CD8-positive, alpha-beta memory T cell (primary cell): ENCODE measurements at regions not wholly inside any gene's neighbourhood (a gene's known extent, or its start where the extent isn't known, plus 50 kb on each side); places are given as distances from the start of the nearest gene placed in this dataset.

Source experiments
- CTCF ChIA-PET: fragments of 350-600 bp; sonication (Branson Sonifier 250); formaldehyde crosslinking; loops from one replicate; lab custom pipeline; 2021; ENCODE audit warnings: antibody characterized with exemption; lab: Charles Lee
- POLR2A ChIA-PET: fragments of 350-600 bp; sonication (Branson Sonifier 250); formaldehyde crosslinking; loops from one replicate; lab custom pipeline; 2021; ENCODE audit warnings: antibody characterized with exemption; lab: Charles Lee
- DNase-seq, 5 donors: peaks; one replicate each; pipeline versions ENCODE4 v3.0.0 to v3.0.0-alpha.2; 2020 to 2022; ENCODE audit warnings: mixed read lengths in 1 of 5
- H3K27ac ChIP-seq: one replicate; pipeline ENCODE4 v1.7.0; 2013; ENCODE audit warnings: low read depth, mild to moderate bottlenecking, low read length, moderate library complexity
- H3K27me3 ChIP-seq: 2 replicates; pipeline ENCODE4 v1.7.0; 2013; ENCODE audit warnings: low read length, mild to moderate bottlenecking; ENCODE audit not compliant: insufficient read depth, poor library complexity, severe bottlenecking
- H3K36me3 ChIP-seq: 2 replicates; pipeline ENCODE4 v1.7.0; 2013; ENCODE audit warnings: mild to moderate bottlenecking, low read length, moderate library complexity; ENCODE audit not compliant: insufficient read depth
- H3K4me1 ChIP-seq: 2 replicates; pipeline ENCODE4 v1.7.0; 2013; ENCODE audit warnings: mild to moderate bottlenecking, low read length, moderate library complexity; ENCODE audit not compliant: insufficient read depth
- H3K4me3 ChIP-seq: 2 replicates; pipeline ENCODE4 v1.7.0; 2013; ENCODE audit warnings: mild to moderate bottlenecking, low read length
- H3K9me3 ChIP-seq: 2 replicates; pipeline ENCODE4 v1.7.0; 2013; ENCODE audit warnings: mild to moderate bottlenecking, low read length
- H3K27ac Mint-ChIP-seq, 8 donors: one replicate each; pipeline ENCODE4 v1.8.0; 2020 to 2021; ENCODE audit warnings: mixed read lengths in 8 of 8, mild to moderate bottlenecking in 6 of 8, inconsistent platforms in 3 of 8, moderate library complexity in 3 of 8
- H3K27me3 Mint-ChIP-seq, 2 donors: one replicate each; pipeline ENCODE4 v1.8.0; 2020 to 2021; ENCODE audit warnings: mixed read lengths in 2 of 2, mild to moderate bottlenecking in 1 of 2, moderate library complexity in 1 of 2
- H3K36me3 Mint-ChIP-seq, 3 donors: one replicate each; pipeline ENCODE4 v1.8.0; 2020 to 2021; ENCODE audit warnings: mixed read lengths in 3 of 3, inconsistent platforms in 1 of 3, mild to moderate bottlenecking in 1 of 3
- H3K4me1 Mint-ChIP-seq, 3 donors: one replicate each; pipeline ENCODE4 v1.8.0; 2020 to 2021; ENCODE audit warnings: mixed read lengths in 3 of 3, inconsistent platforms in 1 of 3, mild to moderate bottlenecking in 1 of 3
- H3K4me3 Mint-ChIP-seq, 7 donors: one replicate each; pipeline ENCODE4 v1.8.0; 2020 to 2021; ENCODE audit warnings: mixed read lengths in 7 of 7, mild to moderate bottlenecking in 6 of 7, moderate library complexity in 4 of 7, inconsistent platforms in 2 of 7
- H3K9me3 Mint-ChIP-seq, 5 donors: one replicate each; pipeline ENCODE4 v1.8.0; 2020 to 2022; ENCODE audit warnings: mixed read lengths in 5 of 5, mild to moderate bottlenecking in 3 of 5, moderate library complexity in 2 of 5, inconsistent platforms in 1 of 5

DNA sequence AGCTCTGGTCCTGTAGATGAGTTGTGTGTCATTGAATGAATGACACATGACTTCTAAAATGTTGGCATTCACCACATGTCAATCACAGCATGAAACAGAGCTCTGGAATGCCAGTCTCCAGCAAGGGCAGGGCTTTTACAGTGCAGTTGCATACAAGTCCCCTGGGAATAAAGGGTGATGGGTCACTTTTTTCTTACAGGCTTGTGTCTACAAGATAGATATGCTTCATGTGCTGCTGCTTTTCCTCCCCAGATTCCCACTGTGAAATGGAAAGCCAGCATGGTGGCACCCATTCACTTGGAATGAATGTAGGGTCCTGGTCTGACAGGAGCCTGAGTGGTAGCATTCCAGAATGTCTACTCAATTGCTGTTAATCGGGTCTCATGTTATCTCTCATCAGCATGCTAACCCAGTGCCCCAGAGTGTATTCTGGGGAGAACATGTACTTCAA, 159.1 kb upstream of the KIT start:
- no peaks in the 10 kb centered on the region for H3K36me3 Mint-ChIP-seq
- H3K27me3 Mint-ChIP-seq: peaks cover 0 to 3% of the 10 kb centered on the region in 2 donors
- no peaks in the 10 kb centered on the region for H3K27me3 ChIP-seq
- no peaks in the 10 kb centered on the region for H3K9me3 ChIP-seq
- no peaks in the 10 kb centered on the region for H3K4me1 ChIP-seq
- no peaks in the 10 kb centered on the region for H3K4me1 Mint-ChIP-seq
- H3K9me3 Mint-ChIP-seq: peaks cover 0 to 2% (median 0%) of the 10 kb centered on the region in 5 donors
- ChIA-PET POLR2A (no interaction called here), CTCF (no interaction called here)
- DNase-seq: no peak
- no peak overlapping the region for H3K27ac Mint-ChIP-seq
- H3K4me3 Mint-ChIP-seq: no peak overlapping the region
- no peak overlapping the region for H3K27ac ChIP-seq
- H3K4me3 ChIP-seq: no peak overlapping the region
- H3K36me3 ChIP-seq: no peaks in the 10 kb centered on the region

DNA sequence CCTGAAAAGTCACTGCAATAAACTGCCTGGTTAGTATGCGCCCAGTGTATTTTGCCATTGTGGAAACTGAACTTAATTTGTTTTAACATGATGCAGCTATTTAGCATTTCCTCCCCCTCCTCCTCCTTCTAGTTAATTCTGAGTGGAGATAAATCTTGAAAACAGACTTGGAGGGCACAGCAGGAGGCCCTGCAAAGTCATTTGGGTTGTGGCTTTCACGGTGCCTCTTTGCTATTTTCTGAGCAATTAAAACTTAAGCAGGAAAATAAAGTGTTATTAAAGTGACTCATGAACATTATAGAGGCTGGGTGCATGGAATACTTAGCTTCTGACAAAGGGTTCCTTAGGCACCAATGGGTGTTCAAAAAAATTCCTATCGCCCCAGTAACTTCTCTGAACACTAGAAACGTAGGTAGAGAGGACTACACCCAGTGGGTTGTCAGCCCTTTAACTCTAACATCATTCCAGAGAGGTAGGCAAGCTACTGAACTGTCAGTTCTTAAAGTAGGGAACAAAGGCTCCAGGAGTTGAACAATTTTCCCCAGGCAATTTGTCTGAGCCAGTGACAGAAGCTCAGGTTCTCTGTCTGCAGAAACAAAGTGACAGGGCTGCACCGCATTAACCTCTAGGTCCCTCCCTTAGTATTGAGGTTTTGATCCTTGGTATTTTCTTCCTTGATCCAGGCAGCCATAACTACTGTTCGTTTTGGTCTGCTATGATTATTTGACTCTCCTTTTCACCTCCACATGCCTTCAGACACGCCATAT, 158.3 kb upstream of the KIT start:
- H3K9me3 ChIP-seq: no peaks in the 10 kb centered on the region
- Mint-ChIP-seq H3K4me1 (no peaks in the 10 kb centered on the region), H3K4me3 (no peak overlapping the region), H3K27me3 (peaks cover 0 to 3% of the 10 kb centered on the region in 2 donors), H3K9me3 (peaks cover 0 to 2% (median under 1%) of the 10 kb centered on the region in 5 donors), H3K36me3 (no peaks in the 10 kb centered on the region), H3K27ac (no peak overlapping the region)
- no peaks in the 10 kb centered on the region for H3K36me3 ChIP-seq
- no peaks in the 10 kb centered on the region for H3K27me3 ChIP-seq
- no peak overlapping the region for H3K4me3 ChIP-seq
- no peak overlapping the region for H3K27ac ChIP-seq
- no peak for DNase-seq
- ChIA-PET POLR2A (no interaction called here), CTCF (no interaction called here)
- H3K4me1 ChIP-seq: no peaks in the 10 kb centered on the region

DNA sequence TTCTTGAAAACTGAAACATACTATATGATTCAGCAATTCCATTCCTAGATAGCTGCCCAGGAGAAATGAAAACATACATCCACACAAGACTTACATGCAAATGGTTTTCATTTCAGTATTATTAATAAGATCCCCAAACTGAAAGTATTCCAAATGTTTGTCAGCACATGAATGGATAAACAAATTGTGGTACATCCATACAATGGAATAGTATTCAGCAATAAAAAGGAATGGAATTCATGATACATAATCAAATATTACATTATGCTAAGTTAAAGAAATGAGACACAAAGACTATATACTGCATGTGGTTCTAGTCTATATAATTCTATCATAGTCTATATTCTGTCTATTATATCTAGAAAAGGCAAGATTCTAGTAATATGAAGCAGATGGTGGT, 152.4 kb upstream of the KIT start:
- Mint-ChIP-seq H3K27me3 (peaks cover 0 to 4% of the 10 kb centered on the region in 2 donors), H3K27ac (no peak overlapping the region), H3K36me3 (peaks cover 0 to 3% (median 0%) of the 10 kb centered on the region in 3 donors), H3K9me3 (peaks cover 0 to 18% (median 6%) of the 10 kb centered on the region in 5 donors), H3K4me1 (no peaks in the 10 kb centered on the region), H3K4me3 (no peak overlapping the region)
- ChIA-PET CTCF (no interaction called here), POLR2A (no interaction called here)
- Histone ChIP-seq H3K4me1 (no peaks in the 10 kb centered on the region), H3K27ac (no peak overlapping the region), H3K27me3 (no peaks in the 10 kb centered on the region), H3K36me3 (no peaks in the 10 kb centered on the region), H3K4me3 (no peak overlapping the region), H3K9me3 (no peaks in the 10 kb centered on the region)
- no peak for DNase-seq

DNA sequence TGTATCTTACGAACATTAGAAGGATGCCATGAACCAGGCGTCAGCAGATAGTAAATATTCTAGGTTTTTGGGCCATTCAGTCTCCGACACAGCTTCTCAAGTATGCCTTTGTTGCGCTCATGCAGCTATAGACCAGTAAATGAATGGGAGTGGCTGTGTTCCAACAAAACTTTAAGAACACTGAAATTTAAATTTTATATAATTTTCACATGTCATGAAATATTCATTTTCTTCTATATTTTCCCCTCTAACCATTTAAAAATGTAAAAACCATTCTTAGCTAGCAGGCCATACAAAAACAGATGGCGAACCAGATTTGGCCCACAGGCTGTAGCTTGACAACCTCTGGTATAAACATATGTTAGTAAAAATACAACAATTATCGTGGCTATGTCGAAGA, 151.8 kb upstream of the KIT start:
- POLR2A ChIA-PET: no interaction called here
- DNase-seq: no peak

DNA sequence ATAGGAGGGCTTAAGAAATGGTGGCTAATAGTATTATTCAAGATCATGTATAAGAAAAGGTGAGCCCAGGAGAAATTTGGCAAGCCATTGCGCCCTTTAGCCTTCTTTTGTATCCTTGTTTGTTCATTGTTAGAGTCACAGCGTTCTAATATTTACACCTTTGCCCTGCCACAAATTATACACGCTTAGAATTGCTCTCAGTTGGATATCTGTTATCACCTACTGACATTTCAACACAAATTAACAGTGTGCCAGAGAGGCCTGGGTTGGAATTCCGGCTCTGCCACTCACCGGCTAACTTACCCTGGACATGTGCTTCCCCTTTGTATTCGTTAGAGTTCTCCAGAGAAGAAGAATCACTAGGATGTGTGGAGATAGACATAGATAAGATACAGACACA, 148.7 kb upstream of the KIT start:
- Histone ChIP-seq H3K9me3 (no peaks in the 10 kb centered on the region), H3K27ac (no peak overlapping the region), H3K4me1 (no peaks in the 10 kb centered on the region), H3K4me3 (no peak overlapping the region), H3K36me3 (no peaks in the 10 kb centered on the region), H3K27me3 (no peaks in the 10 kb centered on the region)
- no peak overlapping the region for H3K4me3 Mint-ChIP-seq
- DNase-seq: no peak
- no peak overlapping the region for H3K27ac Mint-ChIP-seq
- H3K27me3 Mint-ChIP-seq: peaks cover 0 to 4% of the 10 kb centered on the region in 2 donors
- ChIA-PET POLR2A (no interaction called here), CTCF (no interaction called here)
- no peaks in the 10 kb centered on the region for H3K4me1 Mint-ChIP-seq
- H3K9me3 Mint-ChIP-seq: peaks cover 0 to 18% (median 6%) of the 10 kb centered on the region in 5 donors
- peaks cover 0 to 3% (median 0%) of the 10 kb centered on the region in 3 donors for H3K36me3 Mint-ChIP-seq

More for the DNA sequence above, 151.8 kb upstream of the KIT start:
- CTCF ChIA-PET: no interaction called here
- Mint-ChIP-seq H3K27ac (no peak overlapping the region), H3K4me3 (no peak overlapping the region), H3K36me3 (peaks cover 0 to 3% (median 0%) of the 10 kb centered on the region in 3 donors), H3K9me3 (peaks cover 0 to 18% (median 6%) of the 10 kb centered on the region in 5 donors), H3K27me3 (peaks cover 0 to 4% of the 10 kb centered on the region in 2 donors), H3K4me1 (no peaks in the 10 kb centered on the region)
- Histone ChIP-seq H3K4me1 (no peaks in the 10 kb centered on the region), H3K36me3 (no peaks in the 10 kb centered on the region), H3K27ac (no peak overlapping the region), H3K27me3 (no peaks in the 10 kb centered on the region), H3K4me3 (no peak overlapping the region), H3K9me3 (no peaks in the 10 kb centered on the region)

DNA sequence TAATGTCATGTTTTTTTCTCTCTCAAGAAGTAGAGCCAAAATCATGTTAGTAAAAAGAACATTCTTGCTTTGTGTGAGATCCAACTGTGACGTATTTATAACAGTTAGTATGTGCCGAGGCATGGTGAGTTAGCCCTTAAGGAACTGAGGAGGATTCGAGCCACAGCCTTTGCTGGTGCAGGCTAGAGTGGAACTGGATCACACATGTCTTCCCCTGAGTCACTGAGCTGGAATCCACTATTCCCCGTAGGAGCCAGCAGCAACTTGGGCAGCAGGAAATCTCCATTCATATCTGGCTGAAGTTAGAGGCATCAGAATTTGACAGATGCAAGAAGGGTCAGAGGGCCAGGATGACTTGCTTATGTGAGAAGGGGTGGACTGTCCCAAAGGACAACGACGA, 144.6 kb upstream of the KIT start:
- H3K4me3 ChIP-seq: no peak overlapping the region
- ChIA-PET CTCF (no interaction called here), POLR2A (no interaction called here)
- Mint-ChIP-seq H3K27me3 (peaks cover 0 to 6% of the 10 kb centered on the region in 2 donors), H3K4me1 (no peaks in the 10 kb centered on the region), H3K4me3 (no peak overlapping the region), H3K27ac (no peak overlapping the region), H3K36me3 (no peaks in the 10 kb centered on the region), H3K9me3 (peaks cover 0 to 3% (median 0%) of the 10 kb centered on the region in 5 donors)
- no peak overlapping the region for H3K27ac ChIP-seq
- H3K4me1 ChIP-seq: no peaks in the 10 kb centered on the region
- DNase-seq: no peak
- no peaks in the 10 kb centered on the region for H3K9me3 ChIP-seq
- no peaks in the 10 kb centered on the region for H3K36me3 ChIP-seq
- no peaks in the 10 kb centered on the region for H3K27me3 ChIP-seq

DNA sequence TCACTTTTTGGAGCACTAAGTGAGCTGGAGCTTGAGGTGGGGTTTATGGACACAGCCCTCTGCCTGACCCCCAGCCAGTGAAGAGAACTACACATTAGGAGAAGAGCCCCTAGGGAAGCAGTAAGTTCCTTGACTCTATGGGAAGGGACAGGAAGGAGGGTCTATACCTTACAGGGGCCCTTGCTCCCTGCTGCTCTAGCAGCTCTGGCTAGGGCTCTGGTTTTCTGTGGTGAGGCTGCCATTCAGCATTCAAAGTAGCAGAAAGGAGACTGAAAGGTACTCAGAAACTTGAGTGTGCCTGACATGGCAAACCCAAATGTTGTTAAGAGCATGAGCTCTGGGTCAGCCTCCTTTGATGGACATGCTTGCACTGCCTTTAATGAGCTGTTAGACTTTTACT, 144.0 kb upstream of the KIT start:
- Mint-ChIP-seq H3K4me3 (no peak overlapping the region), H3K36me3 (no peaks in the 10 kb centered on the region), H3K27me3 (peaks cover 0 to 5% of the 10 kb centered on the region in 2 donors), H3K9me3 (peaks cover 0 to 3% (median 0%) of the 10 kb centered on the region in 5 donors), H3K27ac (no peak overlapping the region), H3K4me1 (no peaks in the 10 kb centered on the region)
- Histone ChIP-seq H3K36me3 (no peaks in the 10 kb centered on the region), H3K27me3 (no peaks in the 10 kb centered on the region), H3K4me3 (no peak overlapping the region), H3K27ac (no peak overlapping the region), H3K9me3 (no peaks in the 10 kb centered on the region), H3K4me1 (no peaks in the 10 kb centered on the region)
- no peak for DNase-seq
- ChIA-PET CTCF (no interaction called here), POLR2A (no interaction called here)

DNA sequence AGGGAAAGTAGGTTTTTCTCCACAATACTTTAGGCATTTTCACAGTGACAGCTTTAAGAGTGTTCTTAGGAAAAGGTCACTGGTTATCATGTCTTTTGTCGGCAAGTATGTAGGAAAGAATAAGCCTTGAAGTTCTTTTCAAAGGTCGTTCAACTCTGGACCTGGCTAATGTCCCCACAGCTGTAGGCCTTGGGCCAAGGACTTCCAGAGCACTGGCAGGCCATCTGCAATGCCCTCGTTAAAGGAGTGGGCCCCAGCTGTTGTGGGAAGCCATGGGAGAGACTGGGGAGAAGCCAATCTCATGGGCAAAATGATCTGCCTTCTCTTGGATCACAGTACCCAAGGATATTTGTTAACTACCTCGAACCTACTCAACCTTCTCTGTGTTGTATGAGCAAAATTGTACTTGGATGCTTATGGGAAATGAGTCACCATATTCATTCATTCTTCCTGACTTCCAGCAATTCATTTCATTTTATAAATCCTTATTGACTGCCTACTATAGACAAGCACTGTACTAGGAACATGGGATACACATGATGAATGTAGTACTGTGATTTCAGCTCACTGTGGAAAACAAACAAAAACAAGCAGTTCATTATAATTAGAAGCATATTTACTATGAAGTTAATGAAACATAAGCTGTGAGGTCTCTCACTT, 141.1 kb upstream of the KIT start:
- POLR2A ChIA-PET: no interaction called here
- Histone ChIP-seq H3K4me1 (no peaks in the 10 kb centered on the region), H3K9me3 (no peaks in the 10 kb centered on the region), H3K36me3 (no peaks in the 10 kb centered on the region), H3K27me3 (no peaks in the 10 kb centered on the region), H3K27ac (no peak overlapping the region), H3K4me3 (no peak overlapping the region)
- CTCF ChIA-PET: no interaction called here
- no peak overlapping the region for H3K4me3 Mint-ChIP-seq
- no peaks in the 10 kb centered on the region for H3K4me1 Mint-ChIP-seq
- no peak for DNase-seq
- H3K27me3 Mint-ChIP-seq: peaks cover 0 to 2% of the 10 kb centered on the region in 2 donors
- H3K27ac Mint-ChIP-seq: no peak overlapping the region
- no peaks in the 10 kb centered on the region for H3K36me3 Mint-ChIP-seq
- peaks cover 0 to under 1% (median 0%) of the 10 kb centered on the region in 5 donors for H3K9me3 Mint-ChIP-seq
